PC-3 (cell line): ENCODE measurements at regions not wholly inside any gene's neighbourhood (a gene's known extent, or its start where the extent isn't known, plus 50 kb on each side); places are given as distances from the start of the nearest gene placed in this dataset.
A peak's percentile ranks its signal among the peaks of the same experiment; 100 is the strongest.

Source experiments
- ATAC-seq: fragments of 200-7000 bp; cut with Tn5 transposase; 2 replicates; pipeline ENCODE4 v1.9.1; 2020; ENCODE audit warnings: mild to moderate bottlenecking, moderate library complexity
- BruUV-seq: library from RNA; stranded (reverse); fragments of 400-500 nt; replicated peaks from 2 replicates; lab custom pipeline; 2021; lab: Mats Ljungman, UMichigan
- CTCF ChIA-PET: fragments of 300-600 bp; sonication (Branson Sonifier 250); formaldehyde crosslinking; loops from one replicate; lab custom pipeline; 2022; ENCODE audit warnings: antibody characterized with exemption; lab: Charles Lee
- POLR2A ChIA-PET: fragments of 300-600 bp; sonication (Branson Sonifier 250); formaldehyde crosslinking; loops from one replicate; lab custom pipeline; 2022; ENCODE audit warnings: antibody characterized with exemption; ENCODE audit not compliant: unreplicated experiment; lab: Charles Lee
- DNase-seq: peaks from one replicate; pipeline ENCODE4 v3.0.0-alpha.2; 2015
- H2AFZ ChIP-seq: fragments of 300-600 bp; sonication (generic); 2 replicates; pipeline ENCODE4 v1.6.0; 2016; ENCODE audit warnings: antibody characterized with exemption, low read length
- H3F3A ChIP-seq: fragments of 300-600 bp; sonication (generic); one replicate; pipeline ENCODE4 v1.6.0; 2017; ENCODE audit warnings: antibody characterized with exemption, low read length, control low read depth, mild to moderate bottlenecking; ENCODE audit not compliant: unreplicated experiment
- H3K27ac ChIP-seq: fragments of 300-600 bp; sonication (generic); 2 replicates; pipeline ENCODE4 v1.5.1; 2016; ENCODE audit warnings: mild to moderate bottlenecking, low read length
- H3K27me3 ChIP-seq: fragments of 300-600 bp; sonication (generic); 2 replicates; pipeline ENCODE4 v1.6.1; 2016; ENCODE audit warnings: low read length, mixed read lengths
- H3K36me3 ChIP-seq: fragments of 300-600 bp; sonication (generic); 2 replicates; pipeline ENCODE4 v1.6.1; 2016; ENCODE audit warnings: low read depth, mixed run types, low read length, mixed read lengths
- H3K4me1 ChIP-seq: fragments of 300-600 bp; sonication (generic); 2 replicates; pipeline ENCODE4 v1.5.1; 2016; ENCODE audit warnings: low read length; ENCODE audit not compliant: insufficient read depth
- H3K4me2 ChIP-seq: fragments of 300-600 bp; sonication (generic); 2 replicates; pipeline ENCODE4 v1.6.0; 2016; ENCODE audit warnings: low read length
- H3K4me3 ChIP-seq: fragments of 300-600 bp; sonication (generic); 2 replicates; pipeline ENCODE4 v1.5.1; 2016; ENCODE audit warnings: mild to moderate bottlenecking, low read length, mixed read lengths
- H3K79me2 ChIP-seq: fragments of 300-600 bp; sonication (generic); 2 replicates; pipeline ENCODE4 v1.6.1; 2017; ENCODE audit warnings: low read length, mixed read lengths
- H3K9ac ChIP-seq: fragments of 300-600 bp; sonication (generic); 2 replicates; pipeline ENCODE4 v1.6.0; 2016; ENCODE audit warnings: mild to moderate bottlenecking, low read length
- H3K9me2 ChIP-seq: fragments of 300-600 bp; sonication (generic); replicated peaks from 2 replicates; pipeline ENCODE4 v1.6.1; 2016; ENCODE audit warnings: mixed run types, low read length, mixed read lengths
- H3K9me3 ChIP-seq: fragments of 300-600 bp; sonication (generic); 2 replicates; pipeline ENCODE4 v1.6.1; 2016; ENCODE audit warnings: low read length, mixed read lengths
- H4K20me1 ChIP-seq: fragments of 300-600 bp; sonication (generic); 2 replicates; pipeline ENCODE4 v1.6.1; 2016; ENCODE audit warnings: low read length, mixed read lengths
- EZH2 ChIP-seq: fragments of 300-600 bp; sonication (generic); IDR thresholded peaks from one replicate; pipeline ENCODE4 v1.6.1; 2017; ENCODE audit warnings: antibody characterized with exemption, mild to moderate bottlenecking, low read length; ENCODE audit not compliant: unreplicated experiment
- EZH2phosphoT487 ChIP-seq: fragments of 300-600 bp; sonication (generic); IDR thresholded peaks from 2 replicates; pipeline ENCODE4 v1.6.1; 2018; ENCODE audit warnings: mild to moderate bottlenecking, antibody characterized with exemption, low read length, borderline replicate concordance
- intact Hi-C: fragments of 100-400 bp; cut with micrococcal nuclease; formaldehyde crosslinking; loops from 2 replicates; pipeline ENCODE4 v1.9.0; 2023
- TF ChIP-seq, protein P1 (sequence below): fragments of 300-600 bp; sonication (generic); conservative IDR thresholded peaks from 2 replicates; pipeline ENCODE4 v1.5.1; 2017; ENCODE audit warnings: antibody characterized with exemption, low read depth, mild to moderate bottlenecking, low read length

DNA sequence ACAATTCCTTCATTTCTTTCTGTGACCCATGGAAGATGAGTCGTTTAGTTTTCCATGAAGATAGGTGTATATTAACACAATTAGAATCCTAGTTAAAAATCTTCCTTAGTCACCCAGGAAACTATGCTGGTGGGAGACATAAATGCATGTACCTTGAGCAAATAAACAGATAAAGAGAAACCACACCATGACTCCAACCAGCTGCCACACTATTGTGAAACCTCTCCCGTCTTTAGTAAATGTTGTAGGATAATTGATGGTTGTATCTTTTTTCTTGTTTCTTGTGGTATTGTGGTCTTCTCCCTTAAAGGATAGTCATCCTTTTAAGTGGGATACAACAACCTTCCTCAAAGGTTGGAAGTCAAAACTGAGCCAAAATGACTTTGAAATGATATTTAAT is 103.8 kb upstream of the LEF1 start:
- Histone ChIP-seq H3K4me2 (no peak overlapping the region), H3K36me3 (no peaks in the 10 kb centered on the region), H3K4me3 (no peak overlapping the region), H3K9me2 (no peaks in the 10 kb centered on the region), H3K27me3 (no peaks in the 10 kb centered on the region), H3K79me2 (no peaks in the 10 kb centered on the region), H2AFZ (no peak overlapping the region), H4K20me1 (no peaks in the 10 kb centered on the region), H3F3A (no peaks in the 10 kb centered on the region), H3K27ac (no peak overlapping the region), H3K4me1 (no peaks in the 10 kb centered on the region), H3K9ac (no peak overlapping the region), H3K9me3 (no peaks in the 10 kb centered on the region)
- ATAC-seq = no peak
- no TSS peak for BruUV-seq
- ChIA-PET CTCF (no interaction called here), POLR2A (no interaction called here)
- TF ChIP-seq EZH2phosphoT487 = no peak
- no peak for TF ChIP-seq EZH2
- TF ChIP-seq, protein P1, sequence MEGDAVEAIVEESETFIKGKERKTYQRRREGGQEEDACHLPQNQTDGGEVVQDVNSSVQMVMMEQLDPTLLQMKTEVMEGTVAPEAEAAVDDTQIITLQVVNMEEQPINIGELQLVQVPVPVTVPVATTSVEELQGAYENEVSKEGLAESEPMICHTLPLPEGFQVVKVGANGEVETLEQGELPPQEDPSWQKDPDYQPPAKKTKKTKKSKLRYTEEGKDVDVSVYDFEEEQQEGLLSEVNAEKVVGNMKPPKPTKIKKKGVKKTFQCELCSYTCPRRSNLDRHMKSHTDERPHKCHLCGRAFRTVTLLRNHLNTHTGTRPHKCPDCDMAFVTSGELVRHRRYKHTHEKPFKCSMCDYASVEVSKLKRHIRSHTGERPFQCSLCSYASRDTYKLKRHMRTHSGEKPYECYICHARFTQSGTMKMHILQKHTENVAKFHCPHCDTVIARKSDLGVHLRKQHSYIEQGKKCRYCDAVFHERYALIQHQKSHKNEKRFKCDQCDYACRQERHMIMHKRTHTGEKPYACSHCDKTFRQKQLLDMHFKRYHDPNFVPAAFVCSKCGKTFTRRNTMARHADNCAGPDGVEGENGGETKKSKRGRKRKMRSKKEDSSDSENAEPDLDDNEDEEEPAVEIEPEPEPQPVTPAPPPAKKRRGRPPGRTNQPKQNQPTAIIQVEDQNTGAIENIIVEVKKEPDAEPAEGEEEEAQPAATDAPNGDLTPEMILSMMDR = no peak
- peak; percentile 12 for DNase-seq
- intact Hi-C loops = no loop called here

GRCh38 chr4:108272046-108272445 is 103.3 kb upstream of the LEF1 start:
- POLR2A ChIA-PET = no interaction called here
- Histone ChIP-seq H3K9ac (no peak overlapping the region), H3K4me1 (no peaks in the 10 kb centered on the region), H2AFZ (no peak overlapping the region), H3F3A (no peaks in the 10 kb centered on the region), H3K4me2 (no peak overlapping the region), H3K9me3 (no peaks in the 10 kb centered on the region), H3K36me3 (no peaks in the 10 kb centered on the region), H3K9me2 (no peaks in the 10 kb centered on the region), H4K20me1 (no peaks in the 10 kb centered on the region), H3K79me2 (no peaks in the 10 kb centered on the region), H3K27me3 (no peaks in the 10 kb centered on the region), H3K27ac (no peak overlapping the region), H3K4me3 (no peak overlapping the region)
- ATAC-seq = no peak
- TF ChIP-seq, protein P1 = no peak
- TF ChIP-seq EZH2 = no peak
- TF ChIP-seq EZH2phosphoT487 = no peak
- BruUV-seq = no TSS peak
- intact Hi-C loops = no loop called here
- no peak for DNase-seq
- CTCF ChIA-PET = no interaction called here

- H3K79me2 ChIP-seq = no peaks in the 10 kb centered on the region
- no TSS peak for BruUV-seq
- no peaks in the 10 kb centered on the region for H3K9me3 ChIP-seq
- H3F3A ChIP-seq = no peaks in the 10 kb centered on the region
- DNase-seq (peak; percentile 27), ATAC-seq (no peak)
- CTCF ChIA-PET = no interaction called here
- H3K27ac ChIP-seq = no peak overlapping the region
- POLR2A ChIA-PET = no interaction called here
- H3K4me1 ChIP-seq = no peaks in the 10 kb centered on the region
- intact Hi-C loops = no loop called here
- no peak overlapping the region for H3K9ac ChIP-seq
- H2AFZ ChIP-seq = no peak overlapping the region
- H4K20me1 ChIP-seq = no peaks in the 10 kb centered on the region
- H3K36me3 ChIP-seq = no peaks in the 10 kb centered on the region
- H3K27me3 ChIP-seq = no peaks in the 10 kb centered on the region
- no peak overlapping the region for H3K4me2 ChIP-seq
- no peaks in the 10 kb centered on the region for H3K9me2 ChIP-seq
- H3K4me3 ChIP-seq = no peak overlapping the region
- no peak for TF ChIP-seq EZH2phosphoT487
- TF ChIP-seq EZH2 = no peak
- TF ChIP-seq, protein P1 = no peak
These were observed 102.0 kb upstream of the LEF1 start for GRCh38 chr4:108270466-108271450.
